ENCODE measurements at regions not wholly inside any gene's neighbourhood (a gene's known extent, or its start where the extent isn't known, plus 50 kb on each side); places are given as distances from the start of the nearest gene placed in this dataset.
A peak's percentile ranks its signal among the peaks of the same experiment; 100 is the strongest.

GRCh38 chr15:70318594-70319465, 221.1 kb upstream of the TLE3 start:
- TF ChIP-seq POLR2A (IDR thresholded peaks at IDR 0.05) (no peak), POLR2AphosphoS5 (IDR thresholded peaks at IDR 0.05; ENCODE audit: insufficient read depth in 1 of 2, low read depth in 1 of 2) (peak; percentile 46 to 80)
- intact Hi-C loops (cut with DNase I), result no loop called here
- H3K36me3 ChIP-seq, result no peaks in the 10 kb centered on the region
- no peaks in the 10 kb centered on the region for H3K9me3 ChIP-seq
- H3K27ac ChIP-seq, result peak overlapping the region; percentile 63
- no peak for DNase-seq (ENCODE audit: extremely low spot score in 2 of 2)
- no peaks in the 10 kb centered on the region for H3K27me3 ChIP-seq
- peaks cover 59% of the 10 kb centered on the region for H3K4me1 ChIP-seq
- H3K4me3 ChIP-seq, result no peak overlapping the region

GRCh38 chr15:70316059-70316600, 218.4 kb upstream of the TLE3 start:
- TF ChIP-seq, protein P1, sequence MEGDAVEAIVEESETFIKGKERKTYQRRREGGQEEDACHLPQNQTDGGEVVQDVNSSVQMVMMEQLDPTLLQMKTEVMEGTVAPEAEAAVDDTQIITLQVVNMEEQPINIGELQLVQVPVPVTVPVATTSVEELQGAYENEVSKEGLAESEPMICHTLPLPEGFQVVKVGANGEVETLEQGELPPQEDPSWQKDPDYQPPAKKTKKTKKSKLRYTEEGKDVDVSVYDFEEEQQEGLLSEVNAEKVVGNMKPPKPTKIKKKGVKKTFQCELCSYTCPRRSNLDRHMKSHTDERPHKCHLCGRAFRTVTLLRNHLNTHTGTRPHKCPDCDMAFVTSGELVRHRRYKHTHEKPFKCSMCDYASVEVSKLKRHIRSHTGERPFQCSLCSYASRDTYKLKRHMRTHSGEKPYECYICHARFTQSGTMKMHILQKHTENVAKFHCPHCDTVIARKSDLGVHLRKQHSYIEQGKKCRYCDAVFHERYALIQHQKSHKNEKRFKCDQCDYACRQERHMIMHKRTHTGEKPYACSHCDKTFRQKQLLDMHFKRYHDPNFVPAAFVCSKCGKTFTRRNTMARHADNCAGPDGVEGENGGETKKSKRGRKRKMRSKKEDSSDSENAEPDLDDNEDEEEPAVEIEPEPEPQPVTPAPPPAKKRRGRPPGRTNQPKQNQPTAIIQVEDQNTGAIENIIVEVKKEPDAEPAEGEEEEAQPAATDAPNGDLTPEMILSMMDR (IDR thresholded peaks at IDR 0.05), result no peak
- TF ChIP-seq POLR2A (IDR thresholded peaks at IDR 0.05), result no peak
- no peak for TF ChIP-seq POLR2AphosphoS5 (IDR thresholded peaks at IDR 0.05; ENCODE audit: insufficient read depth in 1 of 2, low read depth in 1 of 2)
- no peak overlapping the region for H3K27ac ChIP-seq
- no peaks in the 10 kb centered on the region for H3K9me3 ChIP-seq
- H3K36me3 ChIP-seq, result no peaks in the 10 kb centered on the region
- H3K27me3 ChIP-seq, result no peaks in the 10 kb centered on the region
- DNase-seq (ENCODE audit: extremely low spot score in 2 of 2), result no peak
- H3K4me3 ChIP-seq, result no peak overlapping the region
- intact Hi-C loops (cut with DNase I), result no loop called here
- H3K4me1 ChIP-seq, result peaks cover 32% of the 10 kb centered on the region

- no peaks in the 10 kb centered on the region for H3K27me3 ChIP-seq
- H3K4me3 ChIP-seq, result no peak overlapping the region
- H3K4me1 ChIP-seq, result peaks cover 25% of the 10 kb centered on the region
- no peak for TF ChIP-seq POLR2A (IDR thresholded peaks at IDR 0.05)
- TF ChIP-seq, protein P1 (IDR thresholded peaks at IDR 0.05), result no peak
- no peak for TF ChIP-seq POLR2AphosphoS5 (IDR thresholded peaks at IDR 0.05; ENCODE audit: insufficient read depth in 1 of 2, low read depth in 1 of 2)
- intact Hi-C loops (cut with DNase I), result no loop called here
- no peaks in the 10 kb centered on the region for H3K9me3 ChIP-seq
- no peak for DNase-seq (ENCODE audit: extremely low spot score in 2 of 2)
- H3K36me3 ChIP-seq, result no peaks in the 10 kb centered on the region
- H3K27ac ChIP-seq, result no peak overlapping the region
These were observed 217.7 kb upstream of the TLE3 start for GRCh38 chr15:70315431-70315830.

DNA sequence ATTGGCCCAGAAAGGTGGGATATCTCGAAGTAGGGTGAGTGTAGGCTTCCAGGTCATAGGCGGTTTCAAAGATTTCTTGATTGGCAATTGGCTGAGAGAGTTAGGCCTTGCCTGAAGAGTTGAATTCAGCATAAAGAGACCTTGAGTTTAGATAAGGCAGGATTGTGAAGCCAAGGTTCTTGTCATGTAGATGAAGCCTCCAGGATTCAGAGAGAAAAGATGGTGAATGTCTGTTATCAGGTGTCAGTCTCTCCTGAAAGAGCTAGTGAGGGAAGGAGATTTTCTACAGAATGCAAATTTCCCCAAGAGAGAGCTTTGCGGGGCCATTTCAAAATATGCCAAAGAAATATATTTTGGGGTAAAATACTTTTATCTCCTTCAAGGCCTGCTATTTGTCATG, 217.0 kb upstream of the TLE3 start:
- Histone ChIP-seq H3K4me3 (no peak overlapping the region), H3K9me3 (no peaks in the 10 kb centered on the region), H3K4me1 (peaks cover 17% of the 10 kb centered on the region), H3K27ac (no peak overlapping the region), H3K27me3 (no peaks in the 10 kb centered on the region), H3K36me3 (no peaks in the 10 kb centered on the region)
- TF ChIP-seq POLR2AphosphoS5 (IDR thresholded peaks at IDR 0.05; ENCODE audit: insufficient read depth in 1 of 2, low read depth in 1 of 2) (no peak), POLR2A (IDR thresholded peaks at IDR 0.05) (no peak)
- TF ChIP-seq, protein P1 (IDR thresholded peaks at IDR 0.05), result no peak
- intact Hi-C loops (cut with DNase I), result no loop called here
- no peak for DNase-seq (ENCODE audit: extremely low spot score in 2 of 2)

GRCh38 chr15:70314018-70314354, 216.3 kb upstream of the TLE3 start:
- H3K27ac ChIP-seq, result no peak overlapping the region
- intact Hi-C loops (cut with DNase I), result no loop called here
- peaks cover 12% of the 10 kb centered on the region for H3K4me1 ChIP-seq
- H3K4me3 ChIP-seq, result no peak overlapping the region
- H3K27me3 ChIP-seq, result no peaks in the 10 kb centered on the region
- no peaks in the 10 kb centered on the region for H3K9me3 ChIP-seq
- no peaks in the 10 kb centered on the region for H3K36me3 ChIP-seq
- DNase-seq (ENCODE audit: extremely low spot score in 2 of 2), result no peak
- TF ChIP-seq POLR2AphosphoS5 (IDR thresholded peaks at IDR 0.05; ENCODE audit: insufficient read depth in 1 of 2, low read depth in 1 of 2), result no peak
- TF ChIP-seq POLR2A (IDR thresholded peaks at IDR 0.05), result no peak
- TF ChIP-seq, protein P1 (IDR thresholded peaks at IDR 0.05), result no peak
